ENCODE measurements at regions not wholly inside any gene's neighbourhood (a gene's known extent, or its start where the extent isn't known, plus 50 kb on each side); places are given as distances from the start of the nearest gene placed in this dataset.

GRCh38 chr4:13930155-13930554 is 302.6 kb upstream of the BOD1L1 start:
- DNase-seq (ENCODE audit: low read depth) = no peak

- peak; percentile 24 for DNase-seq (ENCODE audit: low read depth)
Observed at GRCh38 chr4:13933191-13933590, 305.7 kb upstream of the BOD1L1 start.

- no peak for DNase-seq (ENCODE audit: low read depth)
Observed at GRCh38 chr4:13938299-13938698, 310.8 kb upstream of the BOD1L1 start.

- DNase-seq (ENCODE audit: low read depth) = no peak
Observed at GRCh38 chr4:13940921-13941320, 313.4 kb upstream of the BOD1L1 start.

GRCh38 chr4:13942977-13943376 is 315.5 kb upstream of the BOD1L1 start:
- no peak for DNase-seq (ENCODE audit: low read depth)

GRCh38 chr4:13944095-13944511 is 316.6 kb upstream of the BOD1L1 start:
- DNase-seq (ENCODE audit: low read depth) = no peak

- no peak for DNase-seq (ENCODE audit: low read depth)
Observed at GRCh38 chr4:13947921-13948320, 320.4 kb upstream of the BOD1L1 start.

GRCh38 chr4:13950491-13950890 is 323.0 kb upstream of the BOD1L1 start:
- no peak for DNase-seq (ENCODE audit: low read depth)

- no peak for DNase-seq (ENCODE audit: low read depth)
Observed at GRCh38 chr4:13953083-13953482, 325.6 kb upstream of the BOD1L1 start.

- DNase-seq (ENCODE audit: low read depth) = no peak
Observed at GRCh38 chr4:13955551-13955950, 328.0 kb upstream of the BOD1L1 start.

GRCh38 chr4:13956947-13957346 is 329.4 kb upstream of the BOD1L1 start:
- DNase-seq (ENCODE audit: low read depth) = no peak

GRCh38 chr4:13957871-13958270 is 330.3 kb upstream of the BOD1L1 start:
- no peak for DNase-seq (ENCODE audit: low read depth)

- peak; percentile 83 for DNase-seq (ENCODE audit: low read depth)
Observed at GRCh38 chr4:13963601-13964000, 336.1 kb upstream of the BOD1L1 start.

GRCh38 chr4:13966231-13967195 is 339.0 kb upstream of the BOD1L1 start:
- peak; percentile 63 for DNase-seq (ENCODE audit: low read depth)

GRCh38 chr4:13968723-13969122 is 341.2 kb upstream of the BOD1L1 start:
- peak; percentile 29 for DNase-seq (ENCODE audit: low read depth)

GRCh38 chr4:13970349-13970748 is 342.8 kb upstream of the BOD1L1 start:
- no peak for DNase-seq (ENCODE audit: low read depth)

GRCh38 chr4:13977746-13978145 is 350.2 kb upstream of the BOD1L1 start:
- DNase-seq (ENCODE audit: low read depth) = no peak

- DNase-seq (ENCODE audit: low read depth) = peak; percentile 92
Observed at GRCh38 chr4:13980317-13981310, 353.1 kb upstream of the BOD1L1 start.

GRCh38 chr4:13981499-13981898 is 354.0 kb upstream of the BOD1L1 start:
- no peak for DNase-seq (ENCODE audit: low read depth)

GRCh38 chr4:13982010-13982409 is 354.5 kb upstream of the BOD1L1 start:
- DNase-seq (ENCODE audit: low read depth) = no peak

- no peak for DNase-seq (ENCODE audit: low read depth)
Observed at GRCh38 chr4:13983189-13983790, 355.8 kb upstream of the BOD1L1 start.
